H1 (cell line): ENCODE measurements at regions not wholly inside any gene's neighbourhood (a gene's known extent, or its start where the extent isn't known, plus 50 kb on each side); places are given as distances from the start of the nearest gene placed in this dataset.
A peak's percentile ranks its signal among the peaks of the same experiment; 100 is the strongest.

Source experiments
- CTCF ChIA-PET: fragments of 300-600 bp; sonication (Branson Sonifier 250); formaldehyde crosslinking; loops from one replicate; lab custom pipeline; 2021; ENCODE audit not compliant: partially characterized antibody; lab: Charles Lee
- POLR2A ChIA-PET: fragments of 300-600 bp; sonication (Branson Sonifier 250); formaldehyde crosslinking; loops from one replicate; lab custom pipeline; 2021; ENCODE audit warnings: inconsistent platforms; ENCODE audit not compliant: partially characterized antibody; lab: Charles Lee
- DNase-seq, 2 experiments: peaks; one replicate each; pipeline versions ENCODE4 v3.0.0 to v3.0.0-alpha.2; 2010 to 2022; ENCODE audit warnings: low spot score in 2 of 2, low read depth in 1 of 2, mixed read lengths in 1 of 2
- FAIRE-seq: peaks from 2 replicates; lab custom pipeline; 2011; peaks lifted over from hg19 to GRCh38; lab: Jason Lieb, UNC
- H2AFZ ChIP-seq: 2 replicates; pipeline ENCODE4 v1.8.1; 2012; ENCODE audit warnings: low read length, inconsistent platforms
- H2AK5ac ChIP-seq: 2 replicates; pipeline ENCODE4 v1.6.1; 2013; ENCODE audit warnings: low read depth, low read length
- H2BK120ac ChIP-seq: replicated peaks from 2 replicates; pipeline ENCODE3; 2013; ENCODE audit warnings: low read depth, low read length, inconsistent platforms
- H2BK12ac ChIP-seq: 2 replicates; pipeline ENCODE4 v1.6.1; 2013; ENCODE audit warnings: low read depth, low read length
- H2BK15ac ChIP-seq: 2 replicates; pipeline ENCODE4 v1.6.1; 2013; ENCODE audit warnings: low read length
- H2BK20ac ChIP-seq: 2 replicates; pipeline ENCODE4 v1.6.1; 2013; ENCODE audit warnings: low read length
- H2BK5ac ChIP-seq: 2 replicates; pipeline ENCODE4 v1.6.1; 2013; ENCODE audit warnings: low read depth, low read length
- H3K14ac ChIP-seq: 2 replicates; pipeline ENCODE4 v1.6.1; 2013; ENCODE audit warnings: inconsistent platforms; ENCODE audit not compliant: insufficient read length
- H3K18ac ChIP-seq: 2 replicates; pipeline ENCODE4 v1.6.1; 2013; ENCODE audit warnings: low read length; ENCODE audit errors: extremely low read depth
- H3K23ac ChIP-seq: 2 replicates; pipeline ENCODE4 v1.6.1; 2013; ENCODE audit warnings: inconsistent platforms; ENCODE audit not compliant: insufficient read length
- H3K23me2 ChIP-seq: 2 replicates; pipeline ENCODE4 v1.6.1; 2013; ENCODE audit warnings: low read depth, low read length
- H3K27ac ChIP-seq: 2 replicates; pipeline ENCODE4 v1.6.1; 2011; ENCODE audit warnings: low read depth, low read length, inconsistent platforms
- H3K27me3 ChIP-seq, 4 experiments: replicated peaks in 1 of 4; 1 replicate in 1 of 4; 2 replicates in 3 of 4; pipeline versions ENCODE4 v1.6.1 to v1.8.1; 2011 to 2013; ENCODE audit warnings: low read length in 3 of 4, mild to moderate bottlenecking in 3 of 4, inconsistent platforms in 2 of 4, mixed read lengths in 2 of 4, moderate library complexity in 1 of 4; ENCODE audit not compliant: control insufficient read depth in 3 of 4, insufficient read depth in 3 of 4; ENCODE audit errors: extremely low read depth in 1 of 4
- H3K36me3 ChIP-seq, 4 experiments: 2 replicates each; pipeline versions ENCODE4 v1.6.1 to v1.8.1; 2011 to 2013; ENCODE audit warnings: mild to moderate bottlenecking in 4 of 4, low read length in 3 of 4, moderate library complexity in 2 of 4, control low read depth in 1 of 4, inconsistent platforms in 1 of 4; ENCODE audit not compliant: insufficient read depth in 4 of 4, control insufficient read depth in 2 of 4
- H3K4ac ChIP-seq: replicated peaks from 2 replicates; pipeline ENCODE3; 2013; ENCODE audit warnings: low read length, low read depth, mixed read lengths, inconsistent platforms; ENCODE audit not compliant: insufficient read length
- H3K4me1 ChIP-seq, 4 experiments: replicated peaks in 1 of 4; 1 replicate in 1 of 4; 2 replicates in 3 of 4; pipeline versions ENCODE4 v1.6.1 to v1.8.1; 2011 to 2013; ENCODE audit warnings: low read length in 3 of 4, inconsistent platforms in 2 of 4, mixed read lengths in 1 of 4; ENCODE audit not compliant: insufficient read depth in 4 of 4, control insufficient read depth in 3 of 4
- H3K4me2 ChIP-seq, 2 experiments: 2 replicates each; pipeline versions ENCODE4 v1.6.1 to v1.8.1; 2011 to 2013; ENCODE audit warnings: low read depth in 2 of 2, low read length in 2 of 2, control low read depth in 1 of 2, inconsistent platforms in 1 of 2, mild to moderate bottlenecking in 1 of 2; ENCODE audit not compliant: insufficient read depth in 1 of 2
- H3K4me3 ChIP-seq, 4 experiments: fragments of 200-600, 300-600 bp in 1 of 4; sonication (generic), shearing (Covaris generic), sonication (Bioruptor Twin) in 1 of 4; 2 replicates each; pipeline versions ENCODE4 v1.5.1 to v1.8.1; 2011 to 2016; ENCODE audit warnings: low read length in 4 of 4, low read depth in 3 of 4, control low read depth in 2 of 4, inconsistent platforms in 2 of 4, mild to moderate bottlenecking in 2 of 4, mixed read lengths in 1 of 4, moderate library complexity in 1 of 4; ENCODE audit not compliant: insufficient read depth in 2 of 4; ENCODE audit errors: extremely low read depth in 1 of 4
- H3K56ac ChIP-seq: replicated peaks from 2 replicates; pipeline ENCODE3; 2013; ENCODE audit warnings: low read depth, mild to moderate bottlenecking, mixed read lengths, low read length, inconsistent platforms; ENCODE audit not compliant: insufficient read length
- H3K79me1 ChIP-seq: 2 replicates; pipeline ENCODE4 v1.6.1; 2013; ENCODE audit warnings: low read depth, low read length, control low read depth
- H3K79me2 ChIP-seq, 2 experiments: 2 replicates each; pipeline versions ENCODE4 v1.6.1 to v1.8.1; 2012 to 2013; ENCODE audit warnings: low read length in 2 of 2, mild to moderate bottlenecking in 2 of 2, inconsistent platforms in 1 of 2; ENCODE audit not compliant: insufficient read depth in 2 of 2, control insufficient read depth in 1 of 2
- H3K9ac ChIP-seq, 4 experiments: replicated peaks in 1 of 4; 1 replicate in 1 of 4; 2 replicates in 3 of 4; pipeline versions ENCODE4 v1.6.1 to v1.8.1; 2011 to 2013; ENCODE audit warnings: low read depth in 3 of 4, low read length in 3 of 4, control low read depth in 2 of 4, mild to moderate bottlenecking in 2 of 4, moderate library complexity in 2 of 4, inconsistent platforms in 1 of 4; ENCODE audit errors: extremely low read depth in 1 of 4
- H3K9me3 ChIP-seq, 2 experiments: 2 replicates each; pipeline versions ENCODE4 v1.6.1 to v1.8.1; 2012 to 2013; ENCODE audit warnings: mild to moderate bottlenecking in 2 of 2, moderate library complexity in 2 of 2, control low read depth in 1 of 2, inconsistent platforms in 1 of 2, low read depth in 1 of 2, low read length in 1 of 2, mixed read lengths in 1 of 2; ENCODE audit not compliant: insufficient read depth in 2 of 2
- H4K20me1 ChIP-seq, 2 experiments: replicated peaks in 1 of 2; 2 replicates each; pipeline versions ENCODE3 to v1.8.1; 2011 to 2013; ENCODE audit warnings: inconsistent platforms in 2 of 2, low read length in 2 of 2, mild to moderate bottlenecking in 1 of 2; ENCODE audit not compliant: insufficient read depth in 2 of 2, control insufficient read depth in 1 of 2
- H4K5ac ChIP-seq: 2 replicates; pipeline ENCODE4 v1.6.1; 2013; ENCODE audit warnings: low read length, low read depth, mixed read lengths, inconsistent platforms; ENCODE audit not compliant: insufficient read length
- H4K8ac ChIP-seq: 2 replicates; pipeline ENCODE4 v1.8.0; 2013; ENCODE audit warnings: mild to moderate bottlenecking, moderate library complexity, low read length, inconsistent platforms; ENCODE audit not compliant: insufficient read depth; ENCODE audit errors: extremely low read depth
- H4K91ac ChIP-seq: replicated peaks from 2 replicates; pipeline ENCODE3; 2013; ENCODE audit warnings: low read length, mixed read lengths, inconsistent platforms; ENCODE audit not compliant: insufficient read length
- ASH2L ChIP-seq: fragments of 200-600, 300-600 bp; sonication (generic); IDR thresholded peaks from one replicate; pipeline ENCODE4 v1.7.1; 2017; ENCODE audit warnings: low read length
- ATF2 ChIP-seq: IDR thresholded peaks from 2 replicates; pipeline ENCODE4 v1.6.1; 2012; ENCODE audit warnings: low read length, inconsistent platforms
- ATF3 ChIP-seq: IDR thresholded peaks from 2 replicates; pipeline ENCODE4 v1.6.1; 2011; ENCODE audit warnings: low read depth, mild to moderate bottlenecking, low read length; ENCODE audit not compliant: insufficient read depth
- BCL11A ChIP-seq, 2 experiments: IDR thresholded peaks; one replicate each; pipeline ENCODE4 v1.6.1; 2011; ENCODE audit warnings: low read depth in 2 of 2, low read length in 2 of 2, mild to moderate bottlenecking in 2 of 2
- CHD2 ChIP-seq: IDR thresholded peaks from 2 replicates; pipeline ENCODE4 v1.6.1; 2012; ENCODE audit warnings: low read length, improper control_type of control experiment
- KDM1A ChIP-seq: fragments of 200-600, 300-600 bp; sonication (generic); IDR thresholded peaks from 2 replicates; pipeline ENCODE4 v1.7.1; 2016; ENCODE audit warnings: mild to moderate bottlenecking, low read length, borderline replicate concordance
- KDM4A ChIP-seq: IDR thresholded peaks from one replicate; pipeline ENCODE4 v1.7.1; 2012; ENCODE audit warnings: low read depth, mild to moderate bottlenecking, moderate library complexity, low read length, inconsistent platforms; ENCODE audit not compliant: severe bottlenecking
- NRF1 ChIP-seq: IDR thresholded peaks from 2 replicates; pipeline ENCODE4 v1.6.1; 2011; ENCODE audit warnings: mild to moderate bottlenecking, low read depth, low read length, improper control_type of control experiment
- RNF2 ChIP-seq: fragments of 200-900, 300-1000 bp; sonication (generic); IDR thresholded peaks from 2 replicates; pipeline ENCODE4 v1.7.1; 2016; ENCODE audit warnings: borderline replicate concordance, low read depth, mild to moderate bottlenecking, antibody characterized with exemption, low read length; ENCODE audit not compliant: poor library complexity, severe bottlenecking; ENCODE audit errors: missing control alignments
- SRF ChIP-seq: IDR thresholded peaks from 2 replicates; pipeline ENCODE4 v1.6.1; 2011; ENCODE audit warnings: mild to moderate bottlenecking, low read depth, low read length, moderate library complexity
- YY1 ChIP-seq: IDR thresholded peaks from 2 replicates; pipeline ENCODE4 v1.6.1; 2011; ENCODE audit warnings: low read depth, mild to moderate bottlenecking, low read length
- WGBS, 2 experiments: shearing (Covaris generic) in 1 of 2; methylation state at CpG; one replicate each; pipeline versions ENCODE4 v1.1.6 to v1.1.7; 2013 to 2015; ENCODE audit warnings: low lambda C conversion rate in 2 of 2, mixed read lengths in 2 of 2, inconsistent platforms in 1 of 2, low coverage in 1 of 2, missing lambda C conversion rate in 1 of 2; ENCODE audit not compliant: insufficient replicate concordance in 2 of 2, insufficient coverage in 1 of 2, insufficient read length in 1 of 2; ENCODE audit errors: extremely low coverage in 1 of 2, missing lambda C conversion rate in 1 of 2; 5-methylcytosine and 5-hydroxymethylcytosine counted together

- Histone ChIP-seq H3K14ac (no peak overlapping the region), H2BK12ac (no peak overlapping the region; the same call in 1 of the 2 replicates), H3K23me2 (no peaks in the 10 kb centered on the region; the same call in 1 of the 2 replicates), H3K4ac (no peak overlapping the region), H2AFZ (no peak overlapping the region), H2BK20ac (no peak overlapping the region), H3K79me2 (peaks cover 0 to 61% of the 10 kb centered on the region in 2 experiments; a peak in 3 of 4 replicates), H4K91ac (no peak overlapping the region), H2AK5ac (no peak overlapping the region), H4K5ac (no peak overlapping the region), H3K27ac (no peak overlapping the region), H2BK15ac (no peak overlapping the region), H2BK5ac (no peak overlapping the region), H3K4me2 (peak overlapping the region in 1 of 2 experiments; percentile 48; a peak in 1 of 4 replicates), H3K27me3 (no peaks in the 10 kb centered on the region), H3K4me3 (no peak overlapping the region), H3K9ac (no peak overlapping the region), H3K4me1 (peaks cover 4 to 17% (median 7%) of the 10 kb centered on the region in 4 experiments), H3K79me1 (peaks cover 2% of the 10 kb centered on the region; the same call in 1 of the 2 replicates), H3K9me3 (no peaks in the 10 kb centered on the region), H4K20me1 (peaks cover 3% of the 10 kb centered on the region in 2 experiments), H3K23ac (no peak overlapping the region), H3K56ac (no peak overlapping the region), H3K18ac (no peak overlapping the region), H4K8ac (no peak overlapping the region), H3K36me3 (no peaks in the 10 kb centered on the region), H2BK120ac (no peak overlapping the region)
- ChIA-PET CTCF (interaction anchor here (0.5 to 14.9 kb wide), 11 partner anchors 12 to 97 kb away, joined by 3 to 246 read pairs (median 4); no protein-coding TSS in a partner anchor), POLR2A (interaction anchor here (1.1 to 1.3 kb wide), 2 partner anchors 11 to 16 kb away, joined by 3 to 5 read pairs; no protein-coding TSS in a partner anchor)
- WGBS, 2 experiments = 92% methylated on average over 6 of the region's 6 CpGs; no CpG with 5 or more reads in 1 of the 2 experiments
- no peak for FAIRE-seq
- DNase-seq = no peak
- TF ChIP-seq RNF2 (no peak), KDM1A (no peak), CHD2 (no peak), ATF3 (no peak), YY1 (no peak), ASH2L (no peak), NRF1 (no peak), KDM4A (no peak), BCL11A (IDR thresholded peaks at IDR 0.05; ENCODE audit: low read depth in 2 of 2, low read length in 2 of 2) (no peak), SRF (no peak), ATF2 (no peak)
Measured at GRCh38 chr9:130768891-130769403, 66.1 kb upstream of the ABL1 start.
